Inflammatory macrophage treated with lipopolysaccharide for 4 hours (primary cell): ENCODE measurements at regions not wholly inside any gene's neighbourhood (a gene's known extent, or its start where the extent isn't known, plus 50 kb on each side); places are given as distances from the start of the nearest gene placed in this dataset.

Source experiments
- DNase-seq: peaks from one replicate; pipeline ENCODE4 v3.0.0-alpha.2; 2020

- DNase-seq: no peak
These were observed 494.2 kb upstream of the ZMIZ1 start for GRCh38 chr10:78574547-78574946.

- DNase-seq: no peak
These were observed 493.4 kb upstream of the ZMIZ1 start for GRCh38 chr10:78575400-78575799.

GRCh38 chr10:78576276-78576675 is 492.5 kb upstream of the ZMIZ1 start:
- DNase-seq: no peak

- DNase-seq: peak; percentile 75
These were observed 491.1 kb upstream of the ZMIZ1 start for GRCh38 chr10:78577712-78578111.

- DNase-seq: peak; percentile 97
These were observed 489.8 kb upstream of the ZMIZ1 start for GRCh38 chr10:78578929-78579328.

GRCh38 chr10:78579576-78579975 is 489.2 kb upstream of the ZMIZ1 start:
- DNase-seq: no peak

GRCh38 chr10:78579995-78580394 is 488.8 kb upstream of the ZMIZ1 start:
- no peak for DNase-seq

GRCh38 chr10:78581133-78581694 is 487.6 kb upstream of the ZMIZ1 start:
- DNase-seq: no peak

- DNase-seq: no peak
These were observed 486.2 kb upstream of the ZMIZ1 start for GRCh38 chr10:78582540-78582939.

- no peak for DNase-seq
These were observed 484.5 kb upstream of the ZMIZ1 start for GRCh38 chr10:78584266-78584665.

GRCh38 chr10:78584681-78585080 is 484.1 kb upstream of the ZMIZ1 start:
- DNase-seq: no peak

- no peak for DNase-seq
These were observed 482.8 kb upstream of the ZMIZ1 start for GRCh38 chr10:78585952-78586351.

- no peak for DNase-seq
These were observed 480.5 kb upstream of the ZMIZ1 start for GRCh38 chr10:78588194-78588811.

GRCh38 chr10:78589687-78590086 is 479.1 kb upstream of the ZMIZ1 start:
- DNase-seq: no peak

GRCh38 chr10:78591066-78591465 is 477.7 kb upstream of the ZMIZ1 start:
- no peak for DNase-seq

GRCh38 chr10:78594559-78595268 is 474.1 kb upstream of the ZMIZ1 start:
- no peak for DNase-seq

GRCh38 chr10:78595269-78595619 is 473.5 kb upstream of the ZMIZ1 start:
- DNase-seq: no peak

GRCh38 chr10:78596556-78596955 is 472.2 kb upstream of the ZMIZ1 start:
- no peak for DNase-seq

- no peak for DNase-seq
These were observed 470.8 kb upstream of the ZMIZ1 start for GRCh38 chr10:78597796-78598555.

GRCh38 chr10:78599122-78599853 is 469.5 kb upstream of the ZMIZ1 start:
- DNase-seq: no peak

GRCh38 chr10:78600121-78600665 is 468.6 kb upstream of the ZMIZ1 start:
- DNase-seq: no peak

GRCh38 chr10:78600740-78601139 is 468.0 kb upstream of the ZMIZ1 start:
- no peak for DNase-seq
